ENCODE measurements at regions not wholly inside any gene's neighbourhood (a gene's known extent, or its start where the extent isn't known, plus 50 kb on each side); places are given as distances from the start of the nearest gene placed in this dataset.

GRCh38 chr20:6693178-6693807 lies 74.2 kb upstream of the BMP2 start:
- Histone ChIP-seq H3K27ac (ENCODE audit: low read depth, low read length) (no peak overlapping the region), H3K36me3 (ENCODE audit: control insufficient read depth in 3 of 3, insufficient read depth in 3 of 3, low read length in 3 of 3) (no peaks in the 10 kb centered on the region), H3K4me1 (ENCODE audit: control insufficient read depth in 3 of 3, insufficient read depth in 3 of 3, low read length in 3 of 3) (peaks cover 0 to 2% (median 0%) of the 10 kb centered on the region in 3 donors)

GRCh38 chr20:6692566-6693173 lies 74.8 kb upstream of the BMP2 start:
- Histone ChIP-seq H3K36me3 (ENCODE audit: control insufficient read depth in 3 of 3, insufficient read depth in 3 of 3, low read length in 3 of 3) (no peaks in the 10 kb centered on the region), H3K4me1 (ENCODE audit: control insufficient read depth in 3 of 3, insufficient read depth in 3 of 3, low read length in 3 of 3) (peaks cover 0 to 2% (median 0%) of the 10 kb centered on the region in 3 donors), H3K9ac (ENCODE audit: low read depth in 1 of 3, low read length in 3 of 3) (no peak overlapping the region), H3K9me3 (ENCODE audit: control insufficient read depth in 3 of 3, low read length in 3 of 3) (no peaks in the 10 kb centered on the region), H3K27me3 (ENCODE audit: control insufficient read depth in 3 of 3, insufficient read depth in 3 of 3, low read length in 3 of 3) (no peaks in the 10 kb centered on the region), H3K27ac (ENCODE audit: low read depth, low read length) (no peak overlapping the region), H3K4me3 (ENCODE audit: low read length in 3 of 3) (no peak overlapping the region)

More at GRCh38 chr20:6693178-6693807, 74.2 kb upstream of the BMP2 start:
- Histone ChIP-seq H3K27me3 (ENCODE audit: control insufficient read depth in 3 of 3, insufficient read depth in 3 of 3, low read length in 3 of 3) (no peaks in the 10 kb centered on the region), H3K9me3 (ENCODE audit: control insufficient read depth in 3 of 3, low read length in 3 of 3) (no peaks in the 10 kb centered on the region), H3K9ac (ENCODE audit: low read depth in 1 of 3, low read length in 3 of 3) (no peak overlapping the region), H3K4me3 (ENCODE audit: low read length in 3 of 3) (no peak overlapping the region)

GRCh38 chr20:6691516-6691915 lies 76.0 kb upstream of the BMP2 start:
- Histone ChIP-seq H3K4me1 (ENCODE audit: control insufficient read depth in 3 of 3, insufficient read depth in 3 of 3, low read length in 3 of 3) (peaks cover 0 to 2% (median 0%) of the 10 kb centered on the region in 3 donors), H3K9ac (ENCODE audit: low read depth in 1 of 3, low read length in 3 of 3) (no peak overlapping the region), H3K9me3 (ENCODE audit: control insufficient read depth in 3 of 3, low read length in 3 of 3) (no peaks in the 10 kb centered on the region), H3K36me3 (ENCODE audit: control insufficient read depth in 3 of 3, insufficient read depth in 3 of 3, low read length in 3 of 3) (no peaks in the 10 kb centered on the region), H3K27ac (ENCODE audit: low read depth, low read length) (no peak overlapping the region), H3K4me3 (ENCODE audit: low read length in 3 of 3) (no peak overlapping the region), H3K27me3 (ENCODE audit: control insufficient read depth in 3 of 3, insufficient read depth in 3 of 3, low read length in 3 of 3) (no peaks in the 10 kb centered on the region)

- Histone ChIP-seq H3K4me3 (ENCODE audit: low read length in 3 of 3) (no peak overlapping the region), H3K27me3 (ENCODE audit: control insufficient read depth in 3 of 3, insufficient read depth in 3 of 3, low read length in 3 of 3) (no peaks in the 10 kb centered on the region), H3K9ac (ENCODE audit: low read depth in 1 of 3, low read length in 3 of 3) (no peak overlapping the region), H3K9me3 (ENCODE audit: control insufficient read depth in 3 of 3, low read length in 3 of 3) (no peaks in the 10 kb centered on the region), H3K4me1 (ENCODE audit: control insufficient read depth in 3 of 3, insufficient read depth in 3 of 3, low read length in 3 of 3) (peaks cover 0 to 2% (median 0%) of the 10 kb centered on the region in 3 donors), H3K36me3 (ENCODE audit: control insufficient read depth in 3 of 3, insufficient read depth in 3 of 3, low read length in 3 of 3) (no peaks in the 10 kb centered on the region), H3K27ac (ENCODE audit: low read depth, low read length) (no peak overlapping the region)
These were observed 78.0 kb upstream of the BMP2 start for GRCh38 chr20:6689339-6689973.

- H3K9me3 ChIP-seq (ENCODE audit: control insufficient read depth in 3 of 3, low read length in 3 of 3): no peaks in the 10 kb centered on the region
- H3K27ac ChIP-seq (ENCODE audit: low read depth, low read length): no peak overlapping the region
- H3K36me3 ChIP-seq (ENCODE audit: control insufficient read depth in 3 of 3, insufficient read depth in 3 of 3, low read length in 3 of 3): no peaks in the 10 kb centered on the region
- H3K4me1 ChIP-seq (ENCODE audit: control insufficient read depth in 3 of 3, insufficient read depth in 3 of 3, low read length in 3 of 3): no peaks in the 10 kb centered on the region
- H3K27me3 ChIP-seq (ENCODE audit: control insufficient read depth in 3 of 3, insufficient read depth in 3 of 3, low read length in 3 of 3): no peaks in the 10 kb centered on the region
- H3K9ac ChIP-seq (ENCODE audit: low read depth in 1 of 3, low read length in 3 of 3): no peak overlapping the region
- no peak overlapping the region for H3K4me3 ChIP-seq (ENCODE audit: low read length in 3 of 3)
These were observed 81.3 kb upstream of the BMP2 start for GRCh38 chr20:6686171-6686570.

GRCh38 chr20:6685626-6686025 lies 81.9 kb upstream of the BMP2 start:
- Histone ChIP-seq H3K27ac (ENCODE audit: low read depth, low read length) (no peak overlapping the region), H3K36me3 (ENCODE audit: control insufficient read depth in 3 of 3, insufficient read depth in 3 of 3, low read length in 3 of 3) (no peaks in the 10 kb centered on the region), H3K9ac (ENCODE audit: low read depth in 1 of 3, low read length in 3 of 3) (no peak overlapping the region), H3K27me3 (ENCODE audit: control insufficient read depth in 3 of 3, insufficient read depth in 3 of 3, low read length in 3 of 3) (no peaks in the 10 kb centered on the region), H3K4me1 (ENCODE audit: control insufficient read depth in 3 of 3, insufficient read depth in 3 of 3, low read length in 3 of 3) (no peaks in the 10 kb centered on the region), H3K9me3 (ENCODE audit: control insufficient read depth in 3 of 3, low read length in 3 of 3) (no peaks in the 10 kb centered on the region), H3K4me3 (ENCODE audit: low read length in 3 of 3) (no peak overlapping the region)

- Histone ChIP-seq H3K36me3 (ENCODE audit: control insufficient read depth in 3 of 3, insufficient read depth in 3 of 3, low read length in 3 of 3) (no peaks in the 10 kb centered on the region), H3K9ac (ENCODE audit: low read depth in 1 of 3, low read length in 3 of 3) (no peak overlapping the region), H3K27me3 (ENCODE audit: control insufficient read depth in 3 of 3, insufficient read depth in 3 of 3, low read length in 3 of 3) (no peaks in the 10 kb centered on the region), H3K27ac (ENCODE audit: low read depth, low read length) (no peak overlapping the region), H3K4me1 (ENCODE audit: control insufficient read depth in 3 of 3, insufficient read depth in 3 of 3, low read length in 3 of 3) (no peaks in the 10 kb centered on the region), H3K4me3 (ENCODE audit: low read length in 3 of 3) (no peak overlapping the region), H3K9me3 (ENCODE audit: control insufficient read depth in 3 of 3, low read length in 3 of 3) (no peaks in the 10 kb centered on the region)
These were observed 82.3 kb upstream of the BMP2 start for GRCh38 chr20:6685181-6685582.

GRCh38 chr20:6683021-6683977 lies 84.2 kb upstream of the BMP2 start:
- no peaks in the 10 kb centered on the region for H3K36me3 ChIP-seq (ENCODE audit: control insufficient read depth in 3 of 3, insufficient read depth in 3 of 3, low read length in 3 of 3)
- no peak overlapping the region for H3K9ac ChIP-seq (ENCODE audit: low read depth in 1 of 3, low read length in 3 of 3)
- no peaks in the 10 kb centered on the region for H3K9me3 ChIP-seq (ENCODE audit: control insufficient read depth in 3 of 3, low read length in 3 of 3)
- H3K4me1 ChIP-seq (ENCODE audit: control insufficient read depth in 3 of 3, insufficient read depth in 3 of 3, low read length in 3 of 3): no peaks in the 10 kb centered on the region
- H3K27me3 ChIP-seq (ENCODE audit: control insufficient read depth in 3 of 3, insufficient read depth in 3 of 3, low read length in 3 of 3): no peaks in the 10 kb centered on the region
- H3K4me3 ChIP-seq (ENCODE audit: low read length in 3 of 3): no peak overlapping the region
- H3K27ac ChIP-seq (ENCODE audit: low read depth, low read length): no peak overlapping the region

- H3K4me3 ChIP-seq (ENCODE audit: low read length in 3 of 3): no peak overlapping the region
- no peak overlapping the region for H3K9ac ChIP-seq (ENCODE audit: low read depth in 1 of 3, low read length in 3 of 3)
- H3K27me3 ChIP-seq (ENCODE audit: control insufficient read depth in 3 of 3, insufficient read depth in 3 of 3, low read length in 3 of 3): no peaks in the 10 kb centered on the region
- no peaks in the 10 kb centered on the region for H3K9me3 ChIP-seq (ENCODE audit: control insufficient read depth in 3 of 3, low read length in 3 of 3)
- no peaks in the 10 kb centered on the region for H3K4me1 ChIP-seq (ENCODE audit: control insufficient read depth in 3 of 3, insufficient read depth in 3 of 3, low read length in 3 of 3)
- H3K27ac ChIP-seq (ENCODE audit: low read depth, low read length): no peak overlapping the region
- H3K36me3 ChIP-seq (ENCODE audit: control insufficient read depth in 3 of 3, insufficient read depth in 3 of 3, low read length in 3 of 3): no peaks in the 10 kb centered on the region
These were observed 86.6 kb upstream of the BMP2 start for GRCh38 chr20:6680854-6681253.
